Raji (cell line): ENCODE measurements at regions not wholly inside any gene's neighbourhood (a gene's known extent, or its start where the extent isn't known, plus 50 kb on each side); places are given as distances from the start of the nearest gene placed in this dataset.

ENCODE experiments used
- POLR2A ChIP-seq: IDR thresholded peaks from 2 replicates; pipeline ENCODE4 v1.6.1; 2011; ENCODE audit warnings: low read depth, low read length, control low read depth; ENCODE audit not compliant: insufficient read depth

- no peak for TF ChIP-seq POLR2A
Observed at GRCh38 chr17:51443646-51444045, 183.3 kb downstream of the UTP18 start.

- no peak for TF ChIP-seq POLR2A
Observed at GRCh38 chr17:51445946-51446345, 185.6 kb downstream of the UTP18 start.

DNA sequence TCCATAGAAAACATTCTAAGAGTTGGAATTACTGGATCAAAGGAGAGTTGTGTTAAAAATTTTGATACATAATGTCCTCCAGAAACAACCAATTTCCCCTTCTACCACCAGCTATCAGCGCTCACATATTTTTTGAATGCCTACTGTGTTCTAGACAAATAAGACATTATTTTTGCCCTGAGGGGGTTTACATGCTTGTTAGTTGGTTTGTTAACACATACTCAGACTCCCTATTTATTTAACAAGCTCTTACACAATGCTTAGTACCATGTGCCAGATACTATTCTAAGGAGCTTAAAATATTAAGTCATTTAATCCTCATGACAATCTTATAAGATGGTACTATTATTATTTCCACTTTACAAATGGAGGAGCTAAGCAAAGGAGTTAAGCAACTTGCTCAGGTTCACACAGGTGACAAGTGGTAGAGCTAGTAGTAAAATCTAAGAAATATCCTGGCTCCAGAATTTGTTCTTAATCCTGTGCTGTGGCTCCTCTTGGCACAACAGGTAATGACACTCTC lies 194.2 kb downstream of the UTP18 start:
- no peak for TF ChIP-seq POLR2A

GRCh38 chr17:51455211-51455610 lies 194.9 kb downstream of the UTP18 start:
- no peak for TF ChIP-seq POLR2A

- no peak for TF ChIP-seq POLR2A
Observed at GRCh38 chr17:51455931-51456330, 195.6 kb downstream of the UTP18 start.

DNA sequence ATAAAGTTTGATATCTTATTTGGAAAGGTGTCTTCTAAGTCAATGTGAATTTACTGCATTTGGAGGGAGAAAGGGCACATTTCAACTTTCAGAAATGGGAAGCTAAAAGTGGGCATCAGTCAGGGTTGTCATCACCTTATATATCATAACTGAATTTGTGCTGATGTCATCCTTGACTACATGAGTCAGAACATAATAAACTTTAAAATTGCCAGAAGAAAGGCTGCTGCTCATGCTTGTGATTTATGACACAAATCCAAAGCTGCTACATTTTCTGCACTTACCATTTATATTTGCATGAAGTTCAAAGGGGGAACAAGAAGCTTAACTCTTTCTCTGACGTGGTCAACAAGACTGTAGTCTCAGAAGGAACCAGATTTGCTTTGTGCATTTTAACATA lies 196.6 kb downstream of the UTP18 start:
- no peak for TF ChIP-seq POLR2A

- no peak for TF ChIP-seq POLR2A
Observed at GRCh38 chr17:51461578-51462004, 201.2 kb downstream of the UTP18 start.

GRCh38 chr17:51463353-51463752 lies 203.0 kb downstream of the UTP18 start:
- no peak for TF ChIP-seq POLR2A

GRCh38 chr17:51467336-51467735 lies 207.0 kb downstream of the UTP18 start:
- TF ChIP-seq POLR2A = no peak

- TF ChIP-seq POLR2A = no peak
Observed at GRCh38 chr17:51472670-51473205, 212.4 kb downstream of the UTP18 start.

DNA sequence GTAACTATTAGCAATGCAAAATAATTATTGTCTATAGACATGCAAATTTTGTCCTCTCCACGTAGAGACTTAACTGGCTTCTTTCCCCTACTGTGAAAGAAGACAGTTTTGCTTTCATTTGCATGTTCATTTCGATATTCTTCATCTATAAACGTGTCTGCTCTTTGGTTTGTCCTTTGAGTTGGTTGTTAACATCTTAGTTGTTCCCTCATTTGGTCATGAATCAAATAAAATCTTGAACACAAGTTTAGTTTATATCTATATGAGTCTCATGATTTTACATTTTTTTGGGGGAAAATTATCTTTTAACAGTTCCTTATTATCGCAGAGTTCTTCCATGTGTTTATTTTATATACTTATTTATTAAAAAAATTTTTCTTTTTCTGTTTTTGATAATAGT lies 214.4 kb downstream of the UTP18 start:
- no peak for TF ChIP-seq POLR2A

- no peak for TF ChIP-seq POLR2A
Observed at GRCh38 chr17:51475730-51476129, 215.4 kb downstream of the UTP18 start.

DNA sequence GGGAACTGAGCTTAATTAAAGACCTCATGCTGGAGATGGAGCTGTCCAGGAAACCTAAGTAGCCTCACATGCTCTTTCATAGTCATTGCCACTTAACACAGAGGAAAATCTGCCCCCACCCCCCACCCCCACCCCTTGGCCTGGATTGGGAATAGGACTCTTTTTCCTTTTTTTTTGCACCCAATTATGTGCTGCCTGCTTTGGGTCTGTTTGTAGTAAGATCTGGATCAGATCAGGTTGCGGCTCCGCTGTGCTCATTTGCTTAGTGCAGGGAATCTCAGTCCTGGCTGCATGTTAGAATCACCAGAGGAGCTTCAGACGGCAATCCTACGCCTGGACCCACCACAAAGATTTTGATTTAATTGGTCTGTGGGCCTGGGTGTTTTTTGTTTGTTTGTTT lies 219.0 kb downstream of the UTP18 start:
- TF ChIP-seq POLR2A = no peak

DNA sequence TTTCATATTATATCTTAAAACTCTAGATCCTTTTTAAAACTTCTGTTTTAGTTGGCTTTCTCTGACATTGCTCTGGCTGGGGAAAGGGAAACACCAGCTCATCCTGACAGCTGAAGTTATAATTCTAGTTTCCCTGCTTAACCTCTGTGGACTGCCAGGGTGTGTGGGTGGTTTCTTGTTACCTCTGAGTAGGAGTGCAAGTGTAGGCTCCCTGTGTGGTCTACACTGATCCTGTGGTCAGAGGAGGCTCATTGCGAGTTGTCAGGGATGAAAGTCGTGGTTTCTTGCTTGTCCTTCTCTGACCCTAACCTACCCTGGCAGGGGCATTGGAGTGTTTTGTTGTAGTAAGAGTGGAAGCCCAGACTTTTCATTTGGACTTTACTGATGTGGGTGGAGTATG lies 221.0 kb downstream of the UTP18 start:
- TF ChIP-seq POLR2A = no peak

- TF ChIP-seq POLR2A = no peak
Observed at GRCh38 chr17:51486091-51486490, 225.7 kb downstream of the UTP18 start.

DNA sequence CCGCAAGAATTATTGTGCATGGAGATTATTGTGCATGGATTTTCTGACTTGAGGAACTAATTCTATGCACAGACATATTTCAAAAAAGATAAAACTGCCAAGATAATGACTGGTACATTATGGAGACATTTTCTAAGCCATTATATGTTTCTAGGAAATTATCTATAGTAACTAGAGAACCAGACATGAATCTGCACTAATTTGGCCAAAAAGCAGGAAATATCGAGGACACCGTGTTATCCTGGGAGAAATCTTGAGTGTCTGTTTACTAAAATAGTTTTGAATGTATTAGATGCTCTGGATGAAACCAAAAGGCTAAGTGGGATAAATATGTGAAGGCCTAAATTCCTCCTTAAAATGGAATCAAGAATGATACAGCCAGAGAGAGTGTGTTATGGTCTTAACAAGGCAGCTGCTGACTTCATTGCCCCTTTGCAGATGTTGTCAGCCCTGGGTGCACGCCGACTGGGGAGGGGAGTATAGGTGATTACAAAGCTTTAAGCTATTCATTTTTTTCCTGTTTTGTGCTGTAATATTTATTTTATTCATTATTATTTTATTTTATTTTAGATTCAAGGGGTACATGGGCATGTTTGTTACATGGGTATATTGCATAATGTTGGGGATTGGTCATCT lies 226.7 kb downstream of the UTP18 start:
- TF ChIP-seq POLR2A = no peak

DNA sequence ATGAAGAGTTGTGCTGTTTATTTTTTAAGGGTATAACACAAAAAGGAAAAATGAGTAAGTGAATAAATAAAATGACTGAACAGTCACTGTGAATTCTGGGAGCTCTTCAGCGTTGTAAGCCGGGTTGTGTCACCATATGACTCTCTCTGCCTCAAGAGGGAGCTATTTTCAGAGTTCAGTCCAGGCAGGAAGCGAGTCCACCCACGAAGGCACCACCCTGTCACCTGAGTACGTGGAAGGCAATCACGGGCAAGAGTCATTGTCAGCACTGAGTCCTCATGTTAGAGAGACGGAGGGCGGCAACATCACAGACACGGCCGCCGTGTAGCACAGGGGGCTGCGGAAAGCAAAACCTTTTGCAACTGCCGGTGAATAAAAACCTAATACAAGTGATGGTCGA lies 227.6 kb downstream of the UTP18 start:
- TF ChIP-seq POLR2A = no peak
